ENCODE measurements at regions not wholly inside any gene's neighbourhood (a gene's known extent, or its start where the extent isn't known, plus 50 kb on each side); places are given as distances from the start of the nearest gene placed in this dataset.

- TF ChIP-seq ZNF548 (tag by site-specific recombination; IDR thresholded peaks at IDR 0.05) (no peak), ZNF585B (tag by site-specific recombination; IDR thresholded peaks at IDR 0.05) (peak; percentile 75), OVOL3 (tag by site-specific recombination; IDR thresholded peaks at IDR 0.05) (no peak), KLF8 (tag by site-specific recombination; IDR thresholded peaks at IDR 0.05) (no peak)
These were observed 431.9 kb upstream of the ANO5 start (continued) for GRCh38 chr11:21761000-21761399.

- Histone ChIP-seq H3K4me3 (ENCODE audit: low read depth, low read length) (no peak overlapping the region), H3K9me3 (ENCODE audit: control insufficient read depth, insufficient read depth, low read depth, low read length) (no peaks in the 10 kb centered on the region), H3K4me1 (ENCODE audit: control insufficient read depth, insufficient read depth, low read length) (no peaks in the 10 kb centered on the region), H3K36me3 (ENCODE audit: control insufficient read depth in 2 of 2, insufficient read depth in 1 of 2, low read length in 2 of 2) (no peaks in the 10 kb centered on the region), H3K27ac (ENCODE audit: extremely low read depth, low read depth, low read length) (no peak overlapping the region)
- POLR2A ChIA-PET: no interaction called here
- CTCF ChIA-PET: no interaction called here
- TF ChIP-seq ZNF274 (IDR thresholded peaks at IDR 0.05; ENCODE audit: low read length) (no peak), ZNF274 (tag by site-specific recombination; IDR thresholded peaks at IDR 0.05; ENCODE audit: borderline replicate concordance) (no peak)
These were observed 424.5 kb upstream of the ANO5 start for GRCh38 chr11:21768388-21768787.

GRCh38 chr11:21769188-21769587, 423.7 kb upstream of the ANO5 start:
- POLR2A ChIA-PET: no interaction called here
- CTCF ChIA-PET: no interaction called here
- TF ChIP-seq ZNF114 (tag by site-specific recombination; IDR thresholded peaks at IDR 0.05): no peak
- TF ChIP-seq ZNF449 (tag by site-specific recombination; IDR thresholded peaks at IDR 0.05): no peak
- TF ChIP-seq ZNF354C (tag by site-specific recombination; IDR thresholded peaks at IDR 0.05; ENCODE audit: borderline replicate concordance, low read depth): no peak
- TF ChIP-seq ZNF664 (tag by site-specific recombination; IDR thresholded peaks at IDR 0.05): no peak
- no peak for TF ChIP-seq YY2 (tag by site-specific recombination; IDR thresholded peaks at IDR 0.05)
- TF ChIP-seq ZFP37 (tag by site-specific recombination; IDR thresholded peaks at IDR 0.05): no peak
- TF ChIP-seq ZSCAN16 (tag by site-specific recombination; IDR thresholded peaks at IDR 0.05): no peak
- TF ChIP-seq GLI2 (tag by site-specific recombination; IDR thresholded peaks at IDR 0.05; ENCODE audit: borderline replicate concordance, low read depth): no peak
- TF ChIP-seq INSM2 (tag by site-specific recombination; IDR thresholded peaks at IDR 0.05): no peak
- TF ChIP-seq ZNF658 (tag by site-specific recombination; IDR thresholded peaks at IDR 0.05): no peak
- no peak for TF ChIP-seq ZNF585B (tag by site-specific recombination; IDR thresholded peaks at IDR 0.05)
- no peak for TF ChIP-seq ZNF280D (tag by site-specific recombination; IDR thresholded peaks at IDR 0.05)
- no peak for TF ChIP-seq HOXD13 (CRISPR knock-in tag; IDR thresholded peaks at IDR 0.05; ENCODE audit: borderline replicate concordance)
- TF ChIP-seq ZNF16 (tag by site-specific recombination; IDR thresholded peaks at IDR 0.05; ENCODE audit: low read depth): no peak
- no peak for TF ChIP-seq ZNF555 (tag by site-specific recombination; conservative IDR thresholded peaks at IDR 0.05)
- no peak for TF ChIP-seq ZNF404 (tag by site-specific recombination; IDR thresholded peaks at IDR 0.05)
- no peak for TF ChIP-seq ZBTB48 (tag by site-specific recombination; IDR thresholded peaks at IDR 0.05)
- TF ChIP-seq ZNF157 (tag by site-specific recombination; IDR thresholded peaks at IDR 0.05): no peak
- TF ChIP-seq ZNF654 (tag by site-specific recombination; IDR thresholded peaks at IDR 0.05; ENCODE audit: low read depth): no peak
- no peak for TF ChIP-seq ZNF292 (tag by site-specific recombination; IDR thresholded peaks at IDR 0.05; ENCODE audit: borderline replicate concordance, low read depth)
- no peaks in the 10 kb centered on the region for H3K9me3 ChIP-seq (ENCODE audit: control insufficient read depth, insufficient read depth, low read depth, low read length)
- H3K4me1 ChIP-seq (ENCODE audit: control insufficient read depth, insufficient read depth, low read length): no peaks in the 10 kb centered on the region
- no peak overlapping the region for H3K27ac ChIP-seq (ENCODE audit: extremely low read depth, low read depth, low read length)
- H3K4me3 ChIP-seq (ENCODE audit: low read depth, low read length): no peak overlapping the region
- no peaks in the 10 kb centered on the region for H3K36me3 ChIP-seq (ENCODE audit: control insufficient read depth in 2 of 2, insufficient read depth in 1 of 2, low read length in 2 of 2)

Measured in HEK293 (cell line).